OCI-LY3 (cell line): ENCODE measurements at regions not wholly inside any gene's neighbourhood (a gene's known extent, or its start where the extent isn't known, plus 50 kb on each side); places are given as distances from the start of the nearest gene placed in this dataset.

Experiments
- H2AFZ ChIP-seq: fragments of 200-600, 300-600 bp; shearing (Covaris generic); 2 replicates; pipeline ENCODE4 v1.6.0; 2014; ENCODE audit warnings: antibody characterized with exemption, low read depth, low read length
- H3K27ac ChIP-seq: fragments of 200-600, 300-600 bp; sonication (generic); 2 replicates; pipeline ENCODE4 v1.5.1; 2014; ENCODE audit warnings: mild to moderate bottlenecking, low read length, moderate library complexity, mixed read lengths
- H3K27me3 ChIP-seq: fragments of 200-600, 300-600 bp; sonication (generic); 2 replicates; pipeline ENCODE4 v1.6.1; 2014; ENCODE audit warnings: low read depth, low read length, mixed read lengths
- H3K36me3 ChIP-seq: fragments of 200-600, 300-600 bp; sonication (generic); replicated peaks from 2 replicates; pipeline ENCODE3; 2014; ENCODE audit warnings: low read depth, low read length, mixed read lengths
- H3K4me1 ChIP-seq: fragments of 300-600, 200-600 bp; sonication (generic); 2 replicates; pipeline ENCODE4 v1.6.1; 2014; ENCODE audit warnings: low read length, mixed read lengths
- H3K4me2 ChIP-seq: fragments of 200-600, 300-600 bp; sonication (generic); 2 replicates; pipeline ENCODE4 v1.6.1; 2014; ENCODE audit warnings: low read length, mixed read lengths
- H3K4me3 ChIP-seq: fragments of 300-600, 200-600 bp; sonication (generic); 2 replicates; pipeline ENCODE4 v1.5.1; 2014; ENCODE audit warnings: antibody characterized with exemption, mild to moderate bottlenecking, low read length, moderate library complexity
- H3K79me2 ChIP-seq: fragments of 300-600, 200-600 bp; shearing (Covaris generic); 2 replicates; pipeline ENCODE4 v1.6.1; 2014; ENCODE audit warnings: mild to moderate bottlenecking, low read length, mixed read lengths
- H3K9ac ChIP-seq: fragments of 300-600, 200-600 bp; shearing (Covaris generic); 2 replicates; pipeline ENCODE4 v1.6.0; 2014; ENCODE audit warnings: mild to moderate bottlenecking, low read length, moderate library complexity
- H3K9me3 ChIP-seq: fragments of 200-600, 300-600 bp; shearing (Covaris generic); 2 replicates; pipeline ENCODE4 v1.6.1; 2014; ENCODE audit warnings: low read length, mixed read lengths; ENCODE audit not compliant: insufficient read depth
- H4K20me1 ChIP-seq: fragments of 200-600, 300-600 bp; sonication (generic); 2 replicates; pipeline ENCODE4 v1.6.1; 2016; ENCODE audit warnings: low read length, mixed read lengths; ENCODE audit not compliant: insufficient read depth
- EZH2phosphoT487 ChIP-seq: fragments of 200-600 bp; shearing (Covaris generic); IDR thresholded peaks from 2 replicates; pipeline ENCODE4 v1.6.1; 2018; ENCODE audit warnings: antibody characterized with exemption, mixed run types, low read depth
- TF ChIP-seq, protein P1 (sequence below): fragments of 200-600, 300-600 bp; sonication (generic); IDR thresholded peaks from 2 replicates; pipeline ENCODE4 v1.5.1; 2014; ENCODE audit warnings: antibody characterized with exemption, low read length, low read depth

DNA sequence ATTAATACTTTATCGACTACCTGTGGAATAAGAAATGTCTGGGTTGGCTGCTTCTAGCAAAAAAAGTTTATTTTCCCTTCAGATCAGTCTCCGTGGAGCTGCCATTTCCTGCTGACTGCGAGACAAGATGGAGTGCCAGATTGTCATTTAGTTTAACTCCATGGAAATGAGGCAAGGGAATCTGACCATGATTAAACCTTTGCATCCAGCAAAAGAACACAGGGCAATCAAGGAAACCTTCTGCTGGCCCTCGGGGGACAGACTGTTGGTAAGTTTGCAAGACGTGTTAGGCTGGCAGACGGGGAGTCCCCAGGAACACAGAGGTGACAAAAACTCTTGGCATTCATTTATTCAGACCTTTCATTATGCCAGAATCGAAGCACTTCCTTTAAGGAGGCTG is 52.2 kb upstream of the SPACA1 start:
- Histone ChIP-seq H3K4me1 (no peaks in the 10 kb centered on the region), H3K27ac (no peak overlapping the region), H3K9ac (no peak overlapping the region), H3K9me3 (no peaks in the 10 kb centered on the region), H3K79me2 (no peaks in the 10 kb centered on the region), H3K36me3 (no peaks in the 10 kb centered on the region), H3K4me3 (no peak overlapping the region), H3K27me3 (no peaks in the 10 kb centered on the region), H2AFZ (no peak overlapping the region), H3K4me2 (no peak overlapping the region), H4K20me1 (no peaks in the 10 kb centered on the region)
- no peak for TF ChIP-seq EZH2phosphoT487
- TF ChIP-seq, protein P1, sequence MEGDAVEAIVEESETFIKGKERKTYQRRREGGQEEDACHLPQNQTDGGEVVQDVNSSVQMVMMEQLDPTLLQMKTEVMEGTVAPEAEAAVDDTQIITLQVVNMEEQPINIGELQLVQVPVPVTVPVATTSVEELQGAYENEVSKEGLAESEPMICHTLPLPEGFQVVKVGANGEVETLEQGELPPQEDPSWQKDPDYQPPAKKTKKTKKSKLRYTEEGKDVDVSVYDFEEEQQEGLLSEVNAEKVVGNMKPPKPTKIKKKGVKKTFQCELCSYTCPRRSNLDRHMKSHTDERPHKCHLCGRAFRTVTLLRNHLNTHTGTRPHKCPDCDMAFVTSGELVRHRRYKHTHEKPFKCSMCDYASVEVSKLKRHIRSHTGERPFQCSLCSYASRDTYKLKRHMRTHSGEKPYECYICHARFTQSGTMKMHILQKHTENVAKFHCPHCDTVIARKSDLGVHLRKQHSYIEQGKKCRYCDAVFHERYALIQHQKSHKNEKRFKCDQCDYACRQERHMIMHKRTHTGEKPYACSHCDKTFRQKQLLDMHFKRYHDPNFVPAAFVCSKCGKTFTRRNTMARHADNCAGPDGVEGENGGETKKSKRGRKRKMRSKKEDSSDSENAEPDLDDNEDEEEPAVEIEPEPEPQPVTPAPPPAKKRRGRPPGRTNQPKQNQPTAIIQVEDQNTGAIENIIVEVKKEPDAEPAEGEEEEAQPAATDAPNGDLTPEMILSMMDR, result no peak

DNA sequence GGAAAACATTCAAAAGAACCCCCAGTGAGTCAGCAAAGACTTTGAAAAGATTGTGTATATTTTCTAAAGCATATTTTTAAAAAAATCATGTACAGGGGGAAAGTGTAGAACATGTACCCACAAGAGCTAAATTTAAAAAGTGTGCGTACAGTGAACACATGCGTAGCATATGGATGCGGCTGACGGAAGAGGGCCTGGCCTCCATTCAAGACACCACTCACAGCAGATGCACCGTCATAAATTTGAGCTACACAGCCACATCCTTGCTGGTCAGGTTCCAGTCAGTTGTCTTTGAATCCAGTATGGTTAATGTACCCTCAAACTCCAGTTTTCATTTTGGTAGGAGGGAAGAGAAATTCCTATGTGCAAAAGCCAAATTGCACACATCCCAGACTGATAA is 54.3 kb upstream of the SPACA1 start:
- Histone ChIP-seq H3K9ac (no peak overlapping the region), H2AFZ (no peak overlapping the region), H3K79me2 (no peaks in the 10 kb centered on the region), H3K4me1 (no peaks in the 10 kb centered on the region), H3K36me3 (no peaks in the 10 kb centered on the region), H3K4me2 (no peak overlapping the region), H3K27me3 (no peaks in the 10 kb centered on the region), H3K27ac (no peak overlapping the region), H4K20me1 (no peaks in the 10 kb centered on the region), H3K9me3 (no peaks in the 10 kb centered on the region), H3K4me3 (no peak overlapping the region)
- no peak for TF ChIP-seq EZH2phosphoT487

DNA sequence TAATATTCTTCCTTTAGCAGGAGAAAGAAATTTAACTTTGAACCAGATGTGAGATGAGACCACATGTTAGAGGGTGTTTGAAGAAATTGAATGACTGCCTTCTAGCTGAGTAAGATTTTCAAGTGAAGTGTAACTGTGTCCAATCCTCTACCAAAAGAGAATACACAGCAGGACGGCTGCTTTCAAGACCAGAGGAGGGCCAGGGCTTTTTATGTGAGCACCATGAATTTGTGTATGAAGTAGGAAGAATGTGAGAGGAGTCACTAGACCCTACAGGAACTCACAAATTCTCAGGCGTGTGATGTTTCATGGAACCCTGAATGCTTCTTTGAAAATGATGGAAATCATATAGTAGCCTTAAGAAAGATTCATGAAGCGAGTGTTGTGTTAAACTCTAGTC is 56.8 kb upstream of the SPACA1 start:
- Histone ChIP-seq H3K27me3 (no peaks in the 10 kb centered on the region), H3K27ac (no peak overlapping the region), H3K9me3 (no peaks in the 10 kb centered on the region), H3K4me3 (no peak overlapping the region), H3K79me2 (no peaks in the 10 kb centered on the region), H2AFZ (no peak overlapping the region), H3K4me1 (no peaks in the 10 kb centered on the region), H4K20me1 (no peaks in the 10 kb centered on the region), H3K4me2 (no peak overlapping the region), H3K9ac (no peak overlapping the region), H3K36me3 (no peaks in the 10 kb centered on the region)
- TF ChIP-seq, protein P1, result no peak
- no peak for TF ChIP-seq EZH2phosphoT487

DNA sequence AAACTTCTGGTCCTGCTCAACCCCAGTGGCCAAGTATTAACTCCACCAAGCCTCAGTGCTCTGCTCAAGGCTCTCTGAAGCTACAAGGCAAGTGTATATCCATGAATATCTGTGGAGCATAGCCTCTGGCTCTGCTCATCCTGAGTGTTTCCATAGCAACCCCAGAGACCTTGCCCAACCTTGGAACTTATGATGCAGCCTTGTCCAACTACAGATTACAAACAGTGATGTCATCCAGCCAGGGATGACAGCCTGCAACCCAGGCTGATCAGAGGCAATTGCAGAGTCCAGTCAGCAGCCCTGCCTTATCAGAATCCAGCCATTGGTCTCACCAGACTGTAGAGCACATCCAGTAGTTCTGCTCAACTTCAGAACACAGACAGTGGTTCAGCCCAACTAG is 65.5 kb upstream of the SPACA1 start:
- Histone ChIP-seq H3K4me2 (no peak overlapping the region), H4K20me1 (no peaks in the 10 kb centered on the region), H3K9ac (no peak overlapping the region), H3K4me3 (no peak overlapping the region), H3K79me2 (no peaks in the 10 kb centered on the region), H2AFZ (no peak overlapping the region), H3K4me1 (no peaks in the 10 kb centered on the region), H3K9me3 (no peaks in the 10 kb centered on the region), H3K36me3 (no peaks in the 10 kb centered on the region), H3K27me3 (no peaks in the 10 kb centered on the region), H3K27ac (no peak overlapping the region)
- no peak for TF ChIP-seq EZH2phosphoT487
- TF ChIP-seq, protein P1, result no peak

DNA sequence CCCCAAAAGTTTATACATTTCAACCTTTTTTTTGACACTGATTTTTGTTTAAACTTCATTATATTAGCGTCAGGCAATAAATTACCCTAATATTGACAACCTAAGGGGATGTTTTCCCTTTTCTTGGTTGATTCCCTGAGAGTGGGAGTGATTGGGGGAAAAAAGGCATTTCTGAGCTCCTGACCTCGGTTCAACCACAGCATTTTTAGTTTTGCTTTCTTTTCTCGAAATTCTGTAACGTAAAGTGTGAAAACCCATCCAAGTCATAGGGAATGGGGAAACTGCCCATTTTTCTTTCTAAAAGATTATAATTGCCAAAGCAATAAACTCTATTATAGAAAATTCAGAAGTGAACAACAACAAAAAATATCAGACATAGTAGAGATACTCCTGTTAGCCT is 67.9 kb upstream of the SPACA1 start:
- Histone ChIP-seq H3K4me1 (no peaks in the 10 kb centered on the region), H3K36me3 (no peaks in the 10 kb centered on the region), H3K27me3 (no peaks in the 10 kb centered on the region), H2AFZ (no peak overlapping the region), H4K20me1 (no peaks in the 10 kb centered on the region), H3K9ac (no peak overlapping the region), H3K4me2 (no peak overlapping the region), H3K4me3 (no peak overlapping the region), H3K9me3 (no peaks in the 10 kb centered on the region), H3K79me2 (no peaks in the 10 kb centered on the region), H3K27ac (no peak overlapping the region)
- TF ChIP-seq, protein P1, result no peak
- TF ChIP-seq EZH2phosphoT487, result no peak
